Mesodermal cell (in vitro differentiated cells): ENCODE measurements at regions not wholly inside any gene's neighbourhood (a gene's known extent, or its start where the extent isn't known, plus 50 kb on each side); places are given as distances from the start of the nearest gene placed in this dataset.

Experiments
- H3K27ac ChIP-seq: 2 replicates; pipeline ENCODE4 v1.7.0; 2013; ENCODE audit warnings: mild to moderate bottlenecking, low read depth, low read length, moderate library complexity; ENCODE audit not compliant: severe bottlenecking
- H3K36me3 ChIP-seq: 2 replicates; pipeline ENCODE4 v1.7.1; 2013; ENCODE audit warnings: mild to moderate bottlenecking, low read length, moderate library complexity; ENCODE audit not compliant: control insufficient read depth, insufficient read depth
- H3K4me1 ChIP-seq: one replicate; pipeline ENCODE4 v1.7.1; 2013; ENCODE audit warnings: mild to moderate bottlenecking, low read length; ENCODE audit not compliant: insufficient read depth, control insufficient read depth, poor library complexity, severe bottlenecking
- H3K4me3 ChIP-seq: 2 replicates; pipeline ENCODE4 v1.7.0; 2013; ENCODE audit warnings: low read length, control low read depth, mild to moderate bottlenecking; ENCODE audit not compliant: insufficient read depth, poor library complexity, severe bottlenecking; ENCODE audit errors: extremely low read depth
- H3K9me3 ChIP-seq: 2 replicates; pipeline ENCODE4 v1.7.1; 2013; ENCODE audit warnings: mild to moderate bottlenecking, low read length, moderate library complexity; ENCODE audit not compliant: control insufficient read depth
- WGBS, 2 experiments: methylation state at CpG; one replicate each; pipeline ENCODE4 v1.1.5; 2013; ENCODE audit warnings: missing lambda C conversion rate in 2 of 2; ENCODE audit not compliant: insufficient coverage in 2 of 2; 5-methylcytosine and 5-hydroxymethylcytosine counted together

DNA sequence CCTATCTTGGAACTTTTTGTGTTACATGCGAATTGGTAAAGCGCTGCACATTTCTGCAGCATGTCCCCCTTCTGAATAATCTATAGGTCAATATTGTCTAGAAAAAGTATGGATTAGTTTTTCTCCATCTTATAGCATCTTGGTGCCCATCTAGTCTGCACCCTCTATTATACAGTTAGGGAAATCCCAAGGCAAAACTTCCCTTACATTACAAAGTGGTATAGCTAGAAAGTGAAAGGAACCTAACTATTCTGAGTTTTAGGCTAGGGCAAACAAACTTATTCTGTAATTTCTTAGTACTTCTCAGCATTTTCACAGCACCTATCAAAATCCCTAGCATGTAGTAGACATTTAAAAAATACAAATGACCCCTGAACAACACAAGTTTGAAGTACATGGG, 133.5 kb upstream of the CCDC28A start:
- Histone ChIP-seq H3K36me3 (no peaks in the 10 kb centered on the region), H3K27ac (no peak overlapping the region), H3K4me3 (no peak overlapping the region), H3K4me1 (no peaks in the 10 kb centered on the region), H3K9me3 (no peaks in the 10 kb centered on the region)
- no CpG with 5 or more reads among the region's 2 CpGs for WGBS, 2 experiments

DNA sequence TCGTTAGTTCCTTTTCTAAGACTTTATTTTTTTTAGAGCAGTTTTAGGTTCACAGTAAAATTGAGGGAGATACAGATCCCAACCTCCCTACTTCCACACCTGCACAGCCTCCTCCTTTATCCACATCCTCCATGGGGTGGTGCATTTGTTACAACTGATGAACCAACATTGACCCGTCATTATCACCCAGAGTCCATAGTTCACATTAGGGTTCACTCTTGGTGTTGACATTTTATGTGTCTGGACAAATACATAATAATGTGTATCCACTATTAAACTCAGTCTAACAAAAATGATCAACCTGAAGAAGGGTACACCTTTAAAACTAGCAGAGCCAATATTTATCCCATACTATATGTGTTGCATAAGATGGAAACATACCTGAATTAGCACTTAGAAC, 130.4 kb upstream of the CCDC28A start:
- no peak overlapping the region for H3K27ac ChIP-seq
- 100% methylated on average over 1 of the region's 2 CpGs; no CpG with 5 or more reads in 1 of the 2 experiments for WGBS, 2 experiments
- no peaks in the 10 kb centered on the region for H3K36me3 ChIP-seq
- H3K4me1 ChIP-seq, result peaks cover 3% of the 10 kb centered on the region
- H3K9me3 ChIP-seq, result no peaks in the 10 kb centered on the region
- H3K4me3 ChIP-seq, result no peak overlapping the region

DNA sequence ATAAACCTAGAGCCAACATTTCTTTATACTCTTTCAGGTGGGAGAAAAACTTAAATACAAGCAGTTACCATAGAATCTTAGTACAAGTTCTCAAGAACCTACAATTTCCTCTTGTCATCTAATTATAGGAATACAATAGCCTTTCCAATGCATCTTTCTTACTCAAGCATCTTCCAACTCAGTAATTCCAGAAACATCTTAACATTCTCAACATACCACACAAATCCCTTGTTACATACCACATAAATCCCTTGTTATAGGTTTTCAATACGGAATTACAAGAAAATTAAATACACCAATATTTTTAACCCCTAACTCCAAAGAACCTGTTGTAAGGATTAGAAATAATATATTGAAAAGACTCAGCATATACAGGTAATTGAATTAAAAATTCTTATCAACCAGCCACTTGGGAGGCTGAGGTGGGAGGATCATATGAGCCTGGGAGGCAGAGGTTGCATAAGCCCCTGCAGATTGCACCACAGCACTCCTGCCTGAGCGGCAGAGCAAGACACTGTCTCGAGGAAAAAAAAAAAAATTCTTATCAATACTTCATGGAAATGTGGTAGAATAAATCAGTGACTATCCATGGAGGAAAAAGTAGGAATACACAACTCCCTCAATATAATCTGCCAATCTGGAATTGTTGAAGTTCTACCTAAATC, 127.5 kb upstream of the CCDC28A start:
- no CpG with 5 or more reads among the region's 3 CpGs for WGBS, 2 experiments
- Histone ChIP-seq H3K9me3 (no peaks in the 10 kb centered on the region), H3K27ac (no peak overlapping the region), H3K4me3 (no peak overlapping the region), H3K36me3 (no peaks in the 10 kb centered on the region), H3K4me1 (peaks cover 3% of the 10 kb centered on the region)

DNA sequence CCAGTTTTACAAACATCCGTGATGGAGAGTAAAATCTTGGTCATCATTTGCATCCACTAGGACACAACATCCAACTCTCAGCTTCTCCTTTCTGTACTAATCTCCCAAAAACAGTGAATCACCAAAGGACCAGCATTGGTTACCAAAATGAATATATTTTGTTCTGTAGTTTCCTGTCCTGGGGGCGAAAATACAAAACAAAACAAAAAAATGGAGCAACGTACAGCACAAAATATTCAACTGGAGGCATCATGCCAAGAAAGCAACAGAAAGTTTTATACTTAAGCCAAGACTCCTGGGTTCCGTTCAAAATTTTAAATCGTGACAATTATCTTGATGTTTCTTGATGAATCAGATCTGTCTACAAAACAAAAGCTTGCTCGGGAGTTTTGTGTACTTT, 126.6 kb upstream of the CCDC28A start:
- H3K4me3 ChIP-seq, result no peak overlapping the region
- H3K27ac ChIP-seq, result no peak overlapping the region
- 87 to 96% methylated on average over 3 to 4 of the region's 6 CpGs for WGBS, 2 experiments
- no peaks in the 10 kb centered on the region for H3K36me3 ChIP-seq
- H3K4me1 ChIP-seq, result peaks cover 3% of the 10 kb centered on the region
- H3K9me3 ChIP-seq, result no peaks in the 10 kb centered on the region

DNA sequence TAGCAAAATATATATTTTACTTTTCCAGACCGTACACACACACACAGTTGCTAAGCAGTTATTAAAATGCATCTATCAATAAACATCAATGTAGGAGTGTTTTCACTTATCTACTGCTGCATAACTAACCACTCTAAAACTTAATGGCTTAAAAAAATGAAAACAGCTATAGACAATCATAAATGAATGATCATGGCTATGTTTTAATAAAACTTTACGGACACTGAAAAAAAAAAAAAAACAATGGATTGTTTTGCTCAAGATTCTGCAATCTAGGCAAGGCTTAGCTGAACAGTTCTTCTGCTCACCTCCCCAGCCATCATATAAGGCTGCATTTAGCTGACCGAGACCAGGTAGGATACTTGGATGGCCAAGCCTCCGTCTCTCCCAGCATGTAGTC, 125.4 kb upstream of the CCDC28A start:
- no peaks in the 10 kb centered on the region for H3K9me3 ChIP-seq
- H3K4me1 ChIP-seq, result peaks cover 3% of the 10 kb centered on the region
- H3K36me3 ChIP-seq, result no peaks in the 10 kb centered on the region
- no peak overlapping the region for H3K4me3 ChIP-seq
- H3K27ac ChIP-seq, result no peak overlapping the region
- WGBS, 2 experiments, result 84 to 96% methylated on average over 2 to 3 of the region's 4 CpGs

DNA sequence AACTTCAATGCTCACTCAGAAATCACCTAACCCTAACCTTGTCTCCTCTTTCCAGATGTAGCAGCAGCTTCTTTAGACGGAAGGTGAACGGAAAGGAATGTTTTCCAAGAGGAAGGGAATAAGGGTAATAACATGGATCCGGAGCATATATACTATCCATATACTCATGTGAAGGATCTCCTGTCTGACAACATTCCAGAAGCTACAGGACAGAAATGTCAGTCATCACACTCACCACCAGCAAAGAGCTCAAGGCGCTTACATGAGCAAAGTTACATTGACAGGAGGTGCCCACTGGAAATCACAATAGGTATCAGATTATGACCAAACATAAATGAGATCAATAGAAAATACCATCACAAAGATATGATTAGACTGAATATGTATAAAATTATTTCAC, 122.1 kb upstream of the CCDC28A start:
- Histone ChIP-seq H3K9me3 (no peaks in the 10 kb centered on the region), H3K36me3 (no peaks in the 10 kb centered on the region), H3K27ac (no peak overlapping the region), H3K4me1 (peaks cover 3% of the 10 kb centered on the region), H3K4me3 (no peak overlapping the region)
- WGBS, 2 experiments, result 83% methylated on average over 1 of the region's 4 CpGs; no CpG with 5 or more reads in 1 of the 2 experiments

DNA sequence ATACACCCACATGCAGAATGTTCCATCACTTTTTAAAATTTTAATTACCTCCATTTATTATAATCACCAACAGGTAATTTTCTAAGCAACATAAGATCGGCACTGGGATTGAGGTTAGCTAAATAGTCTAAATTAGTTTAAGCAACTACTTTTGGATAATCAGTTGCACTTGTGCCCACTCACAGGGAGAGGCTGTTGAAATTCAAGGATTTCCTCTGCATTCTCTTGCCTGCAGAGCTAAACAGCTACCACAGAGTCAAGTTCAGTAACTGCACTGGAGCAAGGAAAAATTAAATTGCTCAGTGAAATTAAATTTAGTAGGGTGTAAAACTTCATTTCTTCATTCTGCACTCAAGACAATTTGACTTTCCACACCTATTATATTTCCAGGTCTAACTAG, 120.7 kb upstream of the CCDC28A start:
- Histone ChIP-seq H3K4me3 (no peak overlapping the region), H3K36me3 (no peaks in the 10 kb centered on the region), H3K9me3 (no peaks in the 10 kb centered on the region), H3K4me1 (peaks cover 3% of the 10 kb centered on the region), H3K27ac (no peak overlapping the region)
- WGBS, 2 experiments, result no CpG with 5 or more reads among the region's 1 CpG

DNA sequence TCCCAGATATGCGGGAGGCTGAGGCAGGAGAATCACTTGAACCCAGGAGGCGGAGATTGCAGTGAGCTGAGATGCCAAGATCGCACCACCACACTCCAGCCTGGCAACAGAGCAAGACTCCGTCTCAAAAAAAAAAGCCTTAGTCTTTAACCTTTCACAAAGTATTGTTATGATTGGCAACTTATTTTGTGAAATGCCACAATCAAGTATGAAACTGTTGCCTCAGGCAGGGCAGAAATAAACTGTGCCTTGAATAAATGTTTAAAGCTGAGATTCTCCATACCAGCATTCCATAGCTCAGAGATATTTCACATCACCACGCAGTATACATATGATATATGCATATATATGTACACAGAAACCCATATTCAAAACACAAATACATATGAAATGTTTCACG, 120.1 kb upstream of the CCDC28A start:
- WGBS, 2 experiments, result 97 to 100% methylated on average over 2 to 4 of the region's 6 CpGs
- peaks cover 3% of the 10 kb centered on the region for H3K4me1 ChIP-seq
- H3K36me3 ChIP-seq, result no peaks in the 10 kb centered on the region
- no peak overlapping the region for H3K4me3 ChIP-seq
- H3K27ac ChIP-seq, result no peak overlapping the region
- no peaks in the 10 kb centered on the region for H3K9me3 ChIP-seq

DNA sequence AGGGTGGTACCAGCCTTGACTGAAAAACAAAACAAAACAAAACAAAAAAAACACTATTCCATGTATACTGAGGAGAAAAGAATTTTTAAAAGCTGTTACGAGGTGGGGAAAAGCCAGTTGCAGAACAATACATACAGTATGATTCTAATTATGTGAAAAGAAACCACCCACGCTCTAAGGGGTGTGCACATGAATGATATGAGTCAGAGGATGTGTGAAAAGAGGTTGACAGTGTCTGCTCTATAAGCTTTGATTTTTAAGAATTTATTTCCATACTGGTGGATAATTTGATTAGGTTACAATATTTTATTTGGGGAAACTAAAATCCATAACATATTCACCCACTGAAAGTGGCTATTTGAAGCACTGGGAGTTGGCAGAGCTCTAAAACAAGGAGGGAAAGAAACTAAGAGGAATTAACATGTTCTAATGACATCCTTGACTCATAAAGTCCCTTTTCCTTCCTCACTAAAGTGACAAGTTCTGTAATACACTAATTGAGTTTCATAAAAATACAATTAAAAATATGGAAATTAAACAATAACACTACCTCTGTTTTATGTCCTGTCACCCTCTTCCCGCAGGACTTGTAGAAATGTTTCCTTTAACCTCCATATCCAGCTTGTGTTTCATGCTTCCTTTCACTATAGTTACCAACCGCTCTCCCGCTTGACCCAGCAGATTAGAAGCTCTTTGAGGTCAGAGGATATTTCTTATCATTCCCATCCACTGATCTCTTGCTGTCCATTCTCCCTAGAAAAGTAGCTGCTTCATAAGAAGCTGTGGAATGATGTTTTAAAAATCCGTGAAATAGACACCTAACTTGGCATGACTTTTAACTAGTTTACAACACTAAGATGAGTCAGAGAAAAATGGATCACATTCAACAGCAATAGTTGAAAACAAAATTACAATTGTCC, 118.6 kb upstream of the CCDC28A start:
- peaks cover 3% of the 10 kb centered on the region for H3K4me1 ChIP-seq
- 78 to 100% methylated on average over 1 of the region's 6 CpGs for WGBS, 2 experiments
- no peak overlapping the region for H3K4me3 ChIP-seq
- no peaks in the 10 kb centered on the region for H3K9me3 ChIP-seq
- H3K27ac ChIP-seq, result no peak overlapping the region
- H3K36me3 ChIP-seq, result no peaks in the 10 kb centered on the region

DNA sequence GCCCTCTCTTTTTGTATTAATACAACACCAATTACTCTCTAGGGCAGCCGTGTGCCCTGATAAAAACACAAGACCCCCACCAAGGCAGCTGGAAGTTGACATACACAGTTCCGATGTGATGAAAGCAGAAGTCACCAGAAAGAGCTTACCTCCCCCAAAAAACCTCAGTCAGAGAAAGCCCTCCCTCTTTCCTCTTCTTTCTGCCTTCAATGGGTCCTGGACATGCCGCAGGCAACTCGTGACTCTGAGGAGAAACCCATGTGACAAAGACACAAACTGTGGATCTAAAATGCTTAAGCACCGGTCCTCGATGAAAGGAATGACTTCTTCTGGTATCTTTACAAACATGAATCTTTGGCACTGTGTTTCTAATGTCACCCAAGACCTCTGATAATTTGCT, 117.7 kb upstream of the CCDC28A start:
- Histone ChIP-seq H3K4me1 (peaks cover 3% of the 10 kb centered on the region), H3K27ac (no peak overlapping the region), H3K9me3 (no peaks in the 10 kb centered on the region), H3K4me3 (no peak overlapping the region), H3K36me3 (no peaks in the 10 kb centered on the region)
- 85 to 91% methylated on average over 5 to 6 of the region's 6 CpGs for WGBS, 2 experiments
